ENCODE measurements at regions not wholly inside any gene's neighbourhood (a gene's known extent, or its start where the extent isn't known, plus 50 kb on each side); places are given as distances from the start of the nearest gene placed in this dataset.

DNA sequence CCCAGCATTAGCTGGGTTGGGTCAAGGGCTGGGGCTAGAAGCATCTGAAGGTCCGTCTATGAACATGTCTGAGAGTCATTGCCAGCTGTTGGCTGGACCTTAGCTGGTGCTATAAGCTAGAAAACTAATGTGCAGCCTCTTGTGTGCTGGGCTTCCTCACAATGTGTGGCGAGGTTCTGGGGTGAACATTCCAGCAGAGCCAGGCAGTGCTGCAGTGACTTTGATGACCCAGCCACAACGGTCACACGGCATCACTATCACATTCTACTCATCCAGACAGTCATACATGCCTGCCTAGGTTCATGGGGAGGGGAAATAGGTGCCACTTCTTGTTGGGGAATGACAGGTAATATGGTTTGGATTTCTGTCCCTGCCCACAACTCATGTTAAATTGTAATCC, 260.5 kb downstream of the CYP26B1 start:
- TF ChIP-seq, protein P1, sequence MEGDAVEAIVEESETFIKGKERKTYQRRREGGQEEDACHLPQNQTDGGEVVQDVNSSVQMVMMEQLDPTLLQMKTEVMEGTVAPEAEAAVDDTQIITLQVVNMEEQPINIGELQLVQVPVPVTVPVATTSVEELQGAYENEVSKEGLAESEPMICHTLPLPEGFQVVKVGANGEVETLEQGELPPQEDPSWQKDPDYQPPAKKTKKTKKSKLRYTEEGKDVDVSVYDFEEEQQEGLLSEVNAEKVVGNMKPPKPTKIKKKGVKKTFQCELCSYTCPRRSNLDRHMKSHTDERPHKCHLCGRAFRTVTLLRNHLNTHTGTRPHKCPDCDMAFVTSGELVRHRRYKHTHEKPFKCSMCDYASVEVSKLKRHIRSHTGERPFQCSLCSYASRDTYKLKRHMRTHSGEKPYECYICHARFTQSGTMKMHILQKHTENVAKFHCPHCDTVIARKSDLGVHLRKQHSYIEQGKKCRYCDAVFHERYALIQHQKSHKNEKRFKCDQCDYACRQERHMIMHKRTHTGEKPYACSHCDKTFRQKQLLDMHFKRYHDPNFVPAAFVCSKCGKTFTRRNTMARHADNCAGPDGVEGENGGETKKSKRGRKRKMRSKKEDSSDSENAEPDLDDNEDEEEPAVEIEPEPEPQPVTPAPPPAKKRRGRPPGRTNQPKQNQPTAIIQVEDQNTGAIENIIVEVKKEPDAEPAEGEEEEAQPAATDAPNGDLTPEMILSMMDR (IDR thresholded peaks at IDR 0.05 in 8 of 11, conservative IDR thresholded peaks at IDR 0.05 in 3 of 11): no peak
- TF ChIP-seq POLR2A (IDR thresholded peaks at IDR 0.05) (no peak), POLR2AphosphoS5 (IDR thresholded peaks at IDR 0.05) (no peak)

Data from spleen (tissue), 7 donors.